Immature natural killer cell (primary cell): ENCODE measurements at regions not wholly inside any gene's neighbourhood (a gene's known extent, or its start where the extent isn't known, plus 50 kb on each side); places are given as distances from the start of the nearest gene placed in this dataset.

Source experiments
- DNase-seq, 3 donors: peaks; one replicate each; pipeline ENCODE4 v3.0.0; 2022; ENCODE audit warnings: mixed read lengths in 1 of 3
- H3K27ac Mint-ChIP-seq, 6 donors: one replicate each; pipeline ENCODE4 v1.8.0; 2020; ENCODE audit warnings: mixed read lengths in 6 of 6, mild to moderate bottlenecking in 5 of 6, inconsistent platforms in 4 of 6, moderate library complexity in 3 of 6
- H3K27me3 Mint-ChIP-seq, 3 donors: one replicate each; pipeline ENCODE4 v1.8.0; 2020 to 2021; ENCODE audit warnings: low read depth in 3 of 3, mild to moderate bottlenecking in 3 of 3, mixed read lengths in 3 of 3, moderate library complexity in 3 of 3, inconsistent platforms in 1 of 3
- H3K36me3 Mint-ChIP-seq, 3 donors: one replicate each; pipeline ENCODE4 v1.8.0; 2020; ENCODE audit warnings: mixed read lengths in 3 of 3, inconsistent platforms in 2 of 3, mild to moderate bottlenecking in 2 of 3
- H3K4me1 Mint-ChIP-seq, 2 donors: one replicate each; pipeline ENCODE4 v1.8.0; 2020; ENCODE audit warnings: inconsistent platforms in 2 of 2, mild to moderate bottlenecking in 2 of 2, mixed read lengths in 2 of 2, moderate library complexity in 1 of 2
- H3K4me3 Mint-ChIP-seq, 5 donors: one replicate each; pipeline ENCODE4 v1.8.0; 2020; ENCODE audit warnings: mild to moderate bottlenecking in 5 of 5, mixed read lengths in 5 of 5, inconsistent platforms in 3 of 5, moderate library complexity in 3 of 5
- H3K9me3 Mint-ChIP-seq, 6 donors: one replicate each; pipeline ENCODE4 v1.8.0; 2020; ENCODE audit warnings: mild to moderate bottlenecking in 6 of 6, mixed read lengths in 6 of 6, inconsistent platforms in 4 of 6, moderate library complexity in 3 of 6

- no peaks in the 10 kb centered on the region for H3K9me3 Mint-ChIP-seq
- H3K27me3 Mint-ChIP-seq, result peaks cover 0 to 5% (median 0%) of the 10 kb centered on the region in 3 donors
- H3K36me3 Mint-ChIP-seq, result no peaks in the 10 kb centered on the region
- peaks cover 0 to 3% of the 10 kb centered on the region in 2 donors for H3K4me1 Mint-ChIP-seq
- no peak overlapping the region for H3K27ac Mint-ChIP-seq
- no peak overlapping the region for H3K4me3 Mint-ChIP-seq
- no peak for DNase-seq
These were observed 76.8 kb upstream of the EPC2 start for GRCh38 chr2:148567716-148568115.

- peak in 2 of 3 donors; percentile 2 to 4 for DNase-seq
- H3K4me3 Mint-ChIP-seq, result no peak overlapping the region
- no peaks in the 10 kb centered on the region for H3K9me3 Mint-ChIP-seq
These were observed 76.0 kb upstream of the EPC2 start for GRCh38 chr2:148568597-148568996.

GRCh38 chr2:148569221-148569620, 75.3 kb upstream of the EPC2 start:
- H3K36me3 Mint-ChIP-seq, result no peaks in the 10 kb centered on the region
- no peak overlapping the region for H3K27ac Mint-ChIP-seq
- H3K9me3 Mint-ChIP-seq, result no peaks in the 10 kb centered on the region
- H3K4me3 Mint-ChIP-seq, result no peak overlapping the region
- H3K4me1 Mint-ChIP-seq, result peaks cover 0 to 3% of the 10 kb centered on the region in 2 donors
- H3K27me3 Mint-ChIP-seq, result peaks cover 0 to 5% (median 0%) of the 10 kb centered on the region in 3 donors
- DNase-seq, result no peak

More at GRCh38 chr2:148568597-148568996, 76.0 kb upstream of the EPC2 start:
- H3K27ac Mint-ChIP-seq, result no peak overlapping the region
- H3K4me1 Mint-ChIP-seq, result peaks cover 0 to 3% of the 10 kb centered on the region in 2 donors
- H3K27me3 Mint-ChIP-seq, result peaks cover 0 to 5% (median 0%) of the 10 kb centered on the region in 3 donors
- H3K36me3 Mint-ChIP-seq, result no peaks in the 10 kb centered on the region

- no peak overlapping the region for H3K4me3 Mint-ChIP-seq
- no peaks in the 10 kb centered on the region for H3K36me3 Mint-ChIP-seq
- no peak for DNase-seq
- no peak overlapping the region for H3K27ac Mint-ChIP-seq
- peaks cover 0 to 3% of the 10 kb centered on the region in 2 donors for H3K4me1 Mint-ChIP-seq
- H3K27me3 Mint-ChIP-seq, result peaks cover 0 to 4% (median 0%) of the 10 kb centered on the region in 3 donors
- peaks cover 0 to 2% (median 0%) of the 10 kb centered on the region in 6 donors for H3K9me3 Mint-ChIP-seq
These were observed 73.6 kb upstream of the EPC2 start for GRCh38 chr2:148570989-148571388.

- H3K4me1 Mint-ChIP-seq, result no peaks in the 10 kb centered on the region
- H3K27ac Mint-ChIP-seq, result no peak overlapping the region
- no peak for DNase-seq
- H3K27me3 Mint-ChIP-seq, result peaks cover 0 to 13% (median 10%) of the 10 kb centered on the region in 3 donors
- H3K4me3 Mint-ChIP-seq, result no peak overlapping the region
- H3K36me3 Mint-ChIP-seq, result no peaks in the 10 kb centered on the region
- H3K9me3 Mint-ChIP-seq, result peaks cover 0 to 2% (median 0%) of the 10 kb centered on the region in 6 donors
These were observed 66.6 kb upstream of the EPC2 start for GRCh38 chr2:148577845-148578492.

- DNase-seq, result no peak
- H3K27me3 Mint-ChIP-seq, result peaks cover 0 to 18% (median 10%) of the 10 kb centered on the region in 3 donors
- peaks cover 0 to 2% (median 0%) of the 10 kb centered on the region in 6 donors for H3K9me3 Mint-ChIP-seq
- H3K36me3 Mint-ChIP-seq, result no peaks in the 10 kb centered on the region
- no peaks in the 10 kb centered on the region for H3K4me1 Mint-ChIP-seq
- no peak overlapping the region for H3K27ac Mint-ChIP-seq
- no peak overlapping the region for H3K4me3 Mint-ChIP-seq
These were observed 66.1 kb upstream of the EPC2 start for GRCh38 chr2:148578493-148578884.

GRCh38 chr2:148582679-148583511, 61.7 kb upstream of the EPC2 start:
- no peak overlapping the region for H3K27ac Mint-ChIP-seq
- H3K36me3 Mint-ChIP-seq, result no peaks in the 10 kb centered on the region
- H3K4me3 Mint-ChIP-seq, result no peak overlapping the region
- no peaks in the 10 kb centered on the region for H3K4me1 Mint-ChIP-seq
- no peak for DNase-seq
- H3K27me3 Mint-ChIP-seq, result peaks cover 0 to 15% (median 8%) of the 10 kb centered on the region in 3 donors
- no peaks in the 10 kb centered on the region for H3K9me3 Mint-ChIP-seq

- Mint-ChIP-seq H3K27ac (no peak overlapping the region), H3K27me3 (peaks cover 0 to 7% (median 0%) of the 10 kb centered on the region in 3 donors), H3K4me1 (no peaks in the 10 kb centered on the region), H3K9me3 (no peaks in the 10 kb centered on the region), H3K36me3 (no peaks in the 10 kb centered on the region), H3K4me3 (no peak overlapping the region)
- no peak for DNase-seq
These were observed 58.9 kb upstream of the EPC2 start for GRCh38 chr2:148585696-148586095.

GRCh38 chr2:148586522-148587128, 57.9 kb upstream of the EPC2 start:
- H3K36me3 Mint-ChIP-seq, result no peaks in the 10 kb centered on the region
- no peaks in the 10 kb centered on the region for H3K9me3 Mint-ChIP-seq
- peaks cover 0 to 7% (median 0%) of the 10 kb centered on the region in 3 donors for H3K27me3 Mint-ChIP-seq
- no peak for DNase-seq
- H3K27ac Mint-ChIP-seq, result no peak overlapping the region
- H3K4me3 Mint-ChIP-seq, result no peak overlapping the region
- H3K4me1 Mint-ChIP-seq, result no peaks in the 10 kb centered on the region

- no peaks in the 10 kb centered on the region for H3K9me3 Mint-ChIP-seq
- H3K27me3 Mint-ChIP-seq, result no peaks in the 10 kb centered on the region
- DNase-seq, result no peak
- H3K27ac Mint-ChIP-seq, result no peak overlapping the region
- no peaks in the 10 kb centered on the region for H3K4me1 Mint-ChIP-seq
- no peaks in the 10 kb centered on the region for H3K36me3 Mint-ChIP-seq
- H3K4me3 Mint-ChIP-seq, result no peak overlapping the region
These were observed 53.9 kb upstream of the EPC2 start for GRCh38 chr2:148590612-148591011.

- Mint-ChIP-seq H3K4me1 (no peaks in the 10 kb centered on the region), H3K9me3 (no peaks in the 10 kb centered on the region)
These were observed 51.8 kb upstream of the EPC2 start for GRCh38 chr2:148592791-148593190.

GRCh38 chr2:148593421-148593820, 51.1 kb upstream of the EPC2 start:
- no peaks in the 10 kb centered on the region for H3K36me3 Mint-ChIP-seq
- H3K4me3 Mint-ChIP-seq, result no peak overlapping the region
- peaks cover 0 to 5% (median 1%) of the 10 kb centered on the region in 3 donors for H3K27me3 Mint-ChIP-seq
- DNase-seq, result no peak
- H3K27ac Mint-ChIP-seq, result no peak overlapping the region
- peaks cover 0 to 3% (median 0%) of the 10 kb centered on the region in 6 donors for H3K9me3 Mint-ChIP-seq
- H3K4me1 Mint-ChIP-seq, result no peaks in the 10 kb centered on the region

More at GRCh38 chr2:148592791-148593190, 51.8 kb upstream of the EPC2 start:
- peaks cover 0 to 5% (median 1%) of the 10 kb centered on the region in 3 donors for H3K27me3 Mint-ChIP-seq
- no peak overlapping the region for H3K4me3 Mint-ChIP-seq
- no peak for DNase-seq
- H3K27ac Mint-ChIP-seq, result no peak overlapping the region
- H3K36me3 Mint-ChIP-seq, result no peaks in the 10 kb centered on the region

GRCh38 chr2:148594216-148594615, 50.3 kb upstream of the EPC2 start:
- DNase-seq, result no peak
- Mint-ChIP-seq H3K4me3 (no peak overlapping the region), H3K9me3 (peaks cover 0 to 3% (median 0%) of the 10 kb centered on the region in 6 donors), H3K27me3 (peaks cover 0 to 5% (median 1%) of the 10 kb centered on the region in 3 donors), H3K4me1 (no peaks in the 10 kb centered on the region), H3K27ac (no peak overlapping the region), H3K36me3 (no peaks in the 10 kb centered on the region)
